Gastrocnemius medialis (tissue), 4 donors: ENCODE measurements at regions not wholly inside any gene's neighbourhood (a gene's known extent, or its start where the extent isn't known, plus 50 kb on each side); places are given as distances from the start of the nearest gene placed in this dataset.

Experiments
- ATAC-seq, 2 donors: fragments of 150-250 bp; one replicate each; pipeline ENCODE4 v1.9.1; 2016
- DNase-seq, 2 donors: peaks; one replicate each; pipeline ENCODE4 v3.0.0-alpha.2; 2019
- H3K27ac ChIP-seq, 4 donors: fragments of 200-600 bp; sonication (generic); 1 replicate in 1 of 4; 2 replicates in 3 of 4; pipeline ENCODE4 v1.5.1; 2016 to 2018; ENCODE audit warnings: mild to moderate bottlenecking in 2 of 4, moderate library complexity in 1 of 4
- H3K27me3 ChIP-seq, 3 donors: fragments of 200-600 bp; sonication (generic) in 2 of 3; 1 replicate in 1 of 3; 2 replicates in 2 of 3; pipeline versions ENCODE4 v1.5.1 to v1.6.0; 2016 to 2019; ENCODE audit warnings: mild to moderate bottlenecking in 1 of 3, moderate library complexity in 1 of 3
- H3K36me3 ChIP-seq, 2 donors: fragments of 200-600 bp; sonication (generic) in 1 of 2; one replicate each; pipeline ENCODE4 v1.5.1; 2017 to 2018
- H3K4me1 ChIP-seq, 2 donors: fragments of 200-600 bp; sonication (generic) in 1 of 2; one replicate each; pipeline ENCODE4 v1.5.1; 2016 to 2017; ENCODE audit warnings: mild to moderate bottlenecking in 2 of 2
- H3K4me3 ChIP-seq, 4 donors: fragments of 200-600 bp; sonication (generic) in 3 of 4; 1 replicate in 1 of 4; 2 replicates in 3 of 4; pipeline ENCODE4 v1.5.1; 2016 to 2019; ENCODE audit warnings: mild to moderate bottlenecking in 2 of 4
- H3K9me3 ChIP-seq, 3 donors: fragments of 200-600 bp; sonication (generic) in 2 of 3; 1 replicate in 1 of 3; 2 replicates in 2 of 3; pipeline ENCODE4 v1.5.1; 2016 to 2019
- CTCF ChIP-seq, 5 experiments: fragments of 450-650 bp in 3 of 5; fragments of 200-600 bp in 2 of 5; sonication (generic) in 2 of 5; IDR thresholded peaks in 4 of 5; conservative IDR thresholded peaks in 1 of 5; 1 replicate in 4 of 5; 2 replicates in 1 of 5; pipeline ENCODE4 v1.5.1; 2016 to 2019; ENCODE audit warnings: antibody characterized with exemption in 5 of 5, mild to moderate bottlenecking in 3 of 5, moderate library complexity in 3 of 5
- POLR2A ChIP-seq, 2 donors: fragments of 450-650 bp; IDR thresholded peaks; one replicate each; pipeline ENCODE4 v1.6.1; 2017; ENCODE audit warnings: antibody characterized with exemption in 2 of 2, mild to moderate bottlenecking in 2 of 2, moderate library complexity in 2 of 2
- in situ Hi-C, 4 donors: fragments of 200-750 bp; cut with MboI; loops; one replicate each; pipeline versions ENCODE4 v1.15.0 to v1.8.0; 2017; ENCODE audit warnings: low sequenced_read_pairs in 4 of 4
- intact Hi-C: fragments of 100-400 bp; cut with DNase I; formaldehyde crosslinking; loops from one replicate; pipeline ENCODE4 v1.15.1; 2023; ENCODE audit warnings: low total_unique reads

- in situ Hi-C loops, result no loop called here
- intact Hi-C loops, result no loop called here
- Histone ChIP-seq H3K4me1 (no peaks in the 10 kb centered on the region), H3K9me3 (no peaks in the 10 kb centered on the region), H3K27me3 (no peaks in the 10 kb centered on the region), H3K36me3 (no peaks in the 10 kb centered on the region), H3K27ac (no peak overlapping the region), H3K4me3 (no peak overlapping the region)
- ATAC-seq (no peak), DNase-seq (no peak)
- TF ChIP-seq CTCF (IDR thresholded peaks at IDR 0.05 in 4 of 5, conservative IDR thresholded peaks at IDR 0.05 in 1 of 5), result no peak
- no peak for TF ChIP-seq POLR2A (IDR thresholded peaks at IDR 0.05)
These were observed 258.3 kb upstream of the ANO3 start for GRCh38 chr11:26073646-26074045.

- no peaks in the 10 kb centered on the region for H3K9me3 ChIP-seq
- no peaks in the 10 kb centered on the region for H3K36me3 ChIP-seq
- ATAC-seq (no peak), DNase-seq (no peak)
- intact Hi-C loops (no loop called here), in situ Hi-C loops (no loop called here)
- H3K4me3 ChIP-seq, result no peak overlapping the region
- H3K27me3 ChIP-seq, result no peaks in the 10 kb centered on the region
- no peaks in the 10 kb centered on the region for H3K4me1 ChIP-seq
- TF ChIP-seq CTCF (IDR thresholded peaks at IDR 0.05 in 4 of 5, conservative IDR thresholded peaks at IDR 0.05 in 1 of 5) (no peak), POLR2A (IDR thresholded peaks at IDR 0.05) (no peak)
- H3K27ac ChIP-seq, result no peak overlapping the region
These were observed 255.5 kb upstream of the ANO3 start for GRCh38 chr11:26076233-26076990.

- DNase-seq, result no peak
- Histone ChIP-seq H3K27ac (no peak overlapping the region), H3K4me3 (no peak overlapping the region), H3K9me3 (no peaks in the 10 kb centered on the region), H3K4me1 (no peaks in the 10 kb centered on the region), H3K27me3 (no peaks in the 10 kb centered on the region), H3K36me3 (no peaks in the 10 kb centered on the region)
- in situ Hi-C loops, result no loop called here
- no peak for ATAC-seq
- TF ChIP-seq CTCF (IDR thresholded peaks at IDR 0.05 in 4 of 5, conservative IDR thresholded peaks at IDR 0.05 in 1 of 5), result no peak
- TF ChIP-seq POLR2A (IDR thresholded peaks at IDR 0.05), result no peak
- intact Hi-C loops, result no loop called here
These were observed 253.6 kb upstream of the ANO3 start for GRCh38 chr11:26078231-26078821.

- H3K27ac ChIP-seq, result no peak overlapping the region
- DNase-seq (no peak), ATAC-seq (no peak)
- H3K4me1 ChIP-seq, result no peaks in the 10 kb centered on the region
- no peak for TF ChIP-seq CTCF (IDR thresholded peaks at IDR 0.05 in 4 of 5, conservative IDR thresholded peaks at IDR 0.05 in 1 of 5)
- TF ChIP-seq POLR2A (IDR thresholded peaks at IDR 0.05), result no peak
- no peak overlapping the region for H3K4me3 ChIP-seq
- H3K9me3 ChIP-seq, result no peaks in the 10 kb centered on the region
- in situ Hi-C loops (no loop called here), intact Hi-C loops (no loop called here)
- H3K36me3 ChIP-seq, result no peaks in the 10 kb centered on the region
- no peaks in the 10 kb centered on the region for H3K27me3 ChIP-seq
These were observed 247.6 kb upstream of the ANO3 start for GRCh38 chr11:26084313-26084712.
